ENCODE measurements at regions not wholly inside any gene's neighbourhood (a gene's known extent, or its start where the extent isn't known, plus 50 kb on each side); places are given as distances from the start of the nearest gene placed in this dataset.

- no peak overlapping the region for H3K4me2 ChIP-seq (replicated peaks; ENCODE audit: low read depth, low read length, poor library complexity, severe bottlenecking)
- H3K27ac Mint-ChIP-seq: no peak overlapping the region
- no peak overlapping the region for H2AFZ ChIP-seq (ENCODE audit: insufficient read depth, low read depth, low read length, poor library complexity, severe bottlenecking)
- CTCF ChIA-PET: no interaction called here
- no peaks in the 10 kb centered on the region for H3K27me3 ChIP-seq (replicated peaks in 1 of 4; ENCODE audit: control extremely low read depth in 1 of 4, control insufficient read depth in 3 of 4, insufficient read depth in 4 of 4, low read length in 3 of 4)
- no peaks in the 10 kb centered on the region for H3K79me2 ChIP-seq (ENCODE audit: control insufficient read depth, insufficient read depth, low read length)
- intact Hi-C loops (cut with micrococcal nuclease): no loop called here
- no peak overlapping the region for H3K9ac ChIP-seq (ENCODE audit: low read length)
- no peaks in the 10 kb centered on the region for H3K4me1 Mint-ChIP-seq
- H3K27me3 Mint-ChIP-seq: no peaks in the 10 kb centered on the region
- ATAC-seq (ENCODE audit: low read depth): no peak
- DNase-seq: no peak
- peaks cover 0 to 5% (median 0%) of the 10 kb centered on the region in 3 donors for H3K9me3 ChIP-seq (ENCODE audit: control extremely low read depth in 1 of 3, control insufficient read depth in 2 of 3, insufficient read depth in 1 of 3, low read length in 2 of 3)
- H3K36me3 ChIP-seq (replicated peaks in 1 of 2; ENCODE audit: control extremely low read depth in 1 of 2, control insufficient read depth in 1 of 2, extremely low read depth in 1 of 2, insufficient read depth in 2 of 2, low read length in 1 of 2): no peaks in the 10 kb centered on the region
- POLR2A ChIA-PET: no interaction called here
- H3K9me3 Mint-ChIP-seq (ENCODE audit: insufficient read depth): peaks cover 5% of the 10 kb centered on the region
- WGBS (ENCODE audit: insufficient coverage): 96% methylated on average over 3 of the region's 4 CpGs
- H3K4me3 ChIP-seq (ENCODE audit: control extremely low read depth in 1 of 5, extremely low read depth in 1 of 5, insufficient read depth in 1 of 5, low read depth in 2 of 5, low read length in 4 of 5): no peak overlapping the region
- no peak overlapping the region for H3K27ac ChIP-seq (ENCODE audit: low read length in 2 of 2)
- no peaks in the 10 kb centered on the region for H4K20me1 ChIP-seq (ENCODE audit: control insufficient read depth, insufficient read depth, low read length, poor library complexity, severe bottlenecking)
- no peak overlapping the region for H3K4me3 Mint-ChIP-seq
- no peaks in the 10 kb centered on the region for H3K4me1 ChIP-seq (ENCODE audit: control insufficient read depth in 2 of 2, insufficient read depth in 2 of 2, low read length in 2 of 2)
- TF ChIP-seq EZH2 (IDR thresholded peaks at IDR 0.05; ENCODE audit: borderline replicate concordance, insufficient read depth, low read depth, low read length, poor library complexity, severe bottlenecking): no peak
- TF ChIP-seq, protein P1, sequence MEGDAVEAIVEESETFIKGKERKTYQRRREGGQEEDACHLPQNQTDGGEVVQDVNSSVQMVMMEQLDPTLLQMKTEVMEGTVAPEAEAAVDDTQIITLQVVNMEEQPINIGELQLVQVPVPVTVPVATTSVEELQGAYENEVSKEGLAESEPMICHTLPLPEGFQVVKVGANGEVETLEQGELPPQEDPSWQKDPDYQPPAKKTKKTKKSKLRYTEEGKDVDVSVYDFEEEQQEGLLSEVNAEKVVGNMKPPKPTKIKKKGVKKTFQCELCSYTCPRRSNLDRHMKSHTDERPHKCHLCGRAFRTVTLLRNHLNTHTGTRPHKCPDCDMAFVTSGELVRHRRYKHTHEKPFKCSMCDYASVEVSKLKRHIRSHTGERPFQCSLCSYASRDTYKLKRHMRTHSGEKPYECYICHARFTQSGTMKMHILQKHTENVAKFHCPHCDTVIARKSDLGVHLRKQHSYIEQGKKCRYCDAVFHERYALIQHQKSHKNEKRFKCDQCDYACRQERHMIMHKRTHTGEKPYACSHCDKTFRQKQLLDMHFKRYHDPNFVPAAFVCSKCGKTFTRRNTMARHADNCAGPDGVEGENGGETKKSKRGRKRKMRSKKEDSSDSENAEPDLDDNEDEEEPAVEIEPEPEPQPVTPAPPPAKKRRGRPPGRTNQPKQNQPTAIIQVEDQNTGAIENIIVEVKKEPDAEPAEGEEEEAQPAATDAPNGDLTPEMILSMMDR (IDR thresholded peaks at IDR 0.05): no peak
Measured at GRCh38 chr16:8262299-8262698, 328.0 kb downstream of the TMEM114 start.

DNA sequence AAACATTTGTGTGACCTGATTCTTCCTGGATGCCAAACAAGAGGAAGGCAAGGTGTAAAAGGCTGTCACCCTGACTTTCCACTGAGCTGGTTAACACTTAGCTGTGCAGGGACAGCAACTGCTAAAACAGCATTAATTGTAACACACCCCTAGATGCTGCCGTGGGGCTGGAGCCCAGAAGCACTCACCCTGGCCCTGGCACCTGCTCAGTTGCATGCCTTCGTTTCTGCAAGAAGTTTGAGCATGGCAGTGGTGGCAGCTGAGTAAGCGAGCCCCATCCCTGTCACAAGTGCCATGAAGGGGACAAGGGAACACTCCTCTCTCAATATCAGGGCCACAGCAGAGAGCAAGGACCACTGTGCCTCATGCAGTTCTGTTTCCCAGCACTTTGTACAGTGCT, 330.2 kb downstream of the TMEM114 start:
- H3K4me1 ChIP-seq (ENCODE audit: control insufficient read depth in 2 of 2, insufficient read depth in 2 of 2, low read length in 2 of 2): no peaks in the 10 kb centered on the region
- H3K9ac ChIP-seq (ENCODE audit: low read length): no peak overlapping the region
- ATAC-seq (ENCODE audit: low read depth) (no peak), DNase-seq (no peak)
- H3K9me3 Mint-ChIP-seq (ENCODE audit: insufficient read depth): no peaks in the 10 kb centered on the region
- ChIA-PET CTCF (no interaction called here), POLR2A (no interaction called here)
- WGBS (ENCODE audit: insufficient coverage): 60% methylated on average over 3 of the region's 3 CpGs
- no peak overlapping the region for H3K27ac Mint-ChIP-seq
- H3K4me3 Mint-ChIP-seq: no peak overlapping the region
- H2AFZ ChIP-seq (ENCODE audit: insufficient read depth, low read depth, low read length, poor library complexity, severe bottlenecking): no peak overlapping the region
- no peaks in the 10 kb centered on the region for H4K20me1 ChIP-seq (ENCODE audit: control insufficient read depth, insufficient read depth, low read length, poor library complexity, severe bottlenecking)
- H3K79me2 ChIP-seq (ENCODE audit: control insufficient read depth, insufficient read depth, low read length): no peaks in the 10 kb centered on the region
- H3K4me2 ChIP-seq (replicated peaks; ENCODE audit: low read depth, low read length, poor library complexity, severe bottlenecking): no peak overlapping the region
- H3K9me3 ChIP-seq (ENCODE audit: control extremely low read depth in 1 of 3, control insufficient read depth in 2 of 3, insufficient read depth in 1 of 3, low read length in 2 of 3): peaks cover 0 to 5% (median 0%) of the 10 kb centered on the region in 3 donors
- H3K27me3 Mint-ChIP-seq: no peaks in the 10 kb centered on the region
- H3K27me3 ChIP-seq (replicated peaks in 1 of 4; ENCODE audit: control extremely low read depth in 1 of 4, control insufficient read depth in 3 of 4, insufficient read depth in 4 of 4, low read length in 3 of 4): no peaks in the 10 kb centered on the region
- intact Hi-C loops (cut with micrococcal nuclease): no loop called here
- no peak overlapping the region for H3K4me3 ChIP-seq (ENCODE audit: control extremely low read depth in 1 of 5, extremely low read depth in 1 of 5, insufficient read depth in 1 of 5, low read depth in 2 of 5, low read length in 4 of 5)
- H3K36me3 ChIP-seq (replicated peaks in 1 of 2; ENCODE audit: control extremely low read depth in 1 of 2, control insufficient read depth in 1 of 2, extremely low read depth in 1 of 2, insufficient read depth in 2 of 2, low read length in 1 of 2): no peaks in the 10 kb centered on the region
- TF ChIP-seq, protein P1 (IDR thresholded peaks at IDR 0.05): no peak
- TF ChIP-seq EZH2 (IDR thresholded peaks at IDR 0.05; ENCODE audit: borderline replicate concordance, insufficient read depth, low read depth, low read length, poor library complexity, severe bottlenecking): no peak
- no peaks in the 10 kb centered on the region for H3K4me1 Mint-ChIP-seq
- H3K27ac ChIP-seq (ENCODE audit: low read length in 2 of 2): no peak overlapping the region
